Lower leg skin (tissue), 3 donors: ENCODE measurements at regions not wholly inside any gene's neighbourhood (a gene's known extent, or its start where the extent isn't known, plus 50 kb on each side); places are given as distances from the start of the nearest gene placed in this dataset.

Experiments used
- POLR2A ChIP-seq, 2 donors: fragments of 450-650 bp; IDR thresholded peaks; one replicate each; pipeline ENCODE4 v1.6.1; 2016 to 2017; ENCODE audit warnings: antibody characterized with exemption in 2 of 2, mild to moderate bottlenecking in 1 of 2, moderate library complexity in 1 of 2
- TF ChIP-seq, protein P1 (sequence below), 3 donors: fragments of 450-650 bp; IDR thresholded peaks; one replicate each; pipeline ENCODE4 v1.5.1; 2016; ENCODE audit warnings: antibody characterized with exemption in 3 of 3, mild to moderate bottlenecking in 3 of 3, moderate library complexity in 2 of 3

DNA sequence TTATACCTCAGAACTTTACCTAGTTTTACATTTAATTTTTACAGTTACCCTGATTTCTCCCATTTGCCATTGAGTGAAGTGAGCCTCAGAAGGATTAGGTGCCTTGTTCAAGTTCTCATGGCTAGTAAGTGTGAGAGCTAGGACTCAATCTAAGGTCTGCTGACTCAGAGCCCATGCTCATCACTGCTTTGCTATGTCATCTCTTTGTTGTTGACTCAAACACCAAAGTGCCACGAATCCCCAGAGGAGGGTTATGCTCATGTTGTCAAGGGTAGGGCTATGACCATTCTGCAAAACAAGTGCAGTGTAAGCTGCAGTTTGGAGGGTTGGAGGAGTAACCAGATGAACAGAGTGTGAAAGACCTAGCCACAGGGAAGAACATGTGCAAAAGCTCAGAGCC lies 185.4 kb upstream of the SKOR2 start:
- TF ChIP-seq, protein P1, sequence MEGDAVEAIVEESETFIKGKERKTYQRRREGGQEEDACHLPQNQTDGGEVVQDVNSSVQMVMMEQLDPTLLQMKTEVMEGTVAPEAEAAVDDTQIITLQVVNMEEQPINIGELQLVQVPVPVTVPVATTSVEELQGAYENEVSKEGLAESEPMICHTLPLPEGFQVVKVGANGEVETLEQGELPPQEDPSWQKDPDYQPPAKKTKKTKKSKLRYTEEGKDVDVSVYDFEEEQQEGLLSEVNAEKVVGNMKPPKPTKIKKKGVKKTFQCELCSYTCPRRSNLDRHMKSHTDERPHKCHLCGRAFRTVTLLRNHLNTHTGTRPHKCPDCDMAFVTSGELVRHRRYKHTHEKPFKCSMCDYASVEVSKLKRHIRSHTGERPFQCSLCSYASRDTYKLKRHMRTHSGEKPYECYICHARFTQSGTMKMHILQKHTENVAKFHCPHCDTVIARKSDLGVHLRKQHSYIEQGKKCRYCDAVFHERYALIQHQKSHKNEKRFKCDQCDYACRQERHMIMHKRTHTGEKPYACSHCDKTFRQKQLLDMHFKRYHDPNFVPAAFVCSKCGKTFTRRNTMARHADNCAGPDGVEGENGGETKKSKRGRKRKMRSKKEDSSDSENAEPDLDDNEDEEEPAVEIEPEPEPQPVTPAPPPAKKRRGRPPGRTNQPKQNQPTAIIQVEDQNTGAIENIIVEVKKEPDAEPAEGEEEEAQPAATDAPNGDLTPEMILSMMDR (IDR thresholded peaks at IDR 0.05) = no peak
- no peak for TF ChIP-seq POLR2A (IDR thresholded peaks at IDR 0.05)
